Naive thymus-derived CD8-positive, alpha-beta T cell (primary cell): ENCODE measurements at regions not wholly inside any gene's neighbourhood (a gene's known extent, or its start where the extent isn't known, plus 50 kb on each side); places are given as distances from the start of the nearest gene placed in this dataset.
"Not testable (repeated sequence)": the region's sequence is repeated elsewhere in the genome, so short reads cannot be mapped to it uniquely, and the experiment has no call there.

Experiments used
- ATAC-seq, 2 donors: fragments of 150-1000 bp; cut with Tn5 transposase in 1 of 2; sonication (Bioruptor Pico), chemical (Tn5 transposase) in 1 of 2; 1 replicate in 1 of 2; 2 replicates in 1 of 2; pipeline ENCODE4 v1.10.0; 2021; ENCODE audit warnings: mild to moderate bottlenecking in 2 of 2, moderate library complexity in 2 of 2
- POLR2A ChIA-PET: fragments of 350-600 bp; sonication (Branson Sonifier 250); formaldehyde crosslinking; loops from one replicate; lab custom pipeline; 2021; ENCODE audit warnings: antibody characterized with exemption; lab: Charles Lee
- DNase-seq, 10 donors: peaks; one replicate each; pipeline versions ENCODE4 v3.0.0 to v3.0.0-alpha.2; 2020 to 2022
- H3K27ac Mint-ChIP-seq, 10 donors: one replicate each; pipeline ENCODE4 v1.8.0; 2020 to 2022; ENCODE audit warnings: mild to moderate bottlenecking in 10 of 10, mixed read lengths in 10 of 10, moderate library complexity in 4 of 10, inconsistent platforms in 1 of 10
- H3K27me3 Mint-ChIP-seq, 5 donors: one replicate each; pipeline ENCODE4 v1.8.0; 2021 to 2022; ENCODE audit warnings: mixed read lengths in 5 of 5
- H3K36me3 Mint-ChIP-seq, 3 donors: one replicate each; pipeline ENCODE4 v1.8.0; 2020 to 2022; ENCODE audit warnings: mixed read lengths in 3 of 3, mild to moderate bottlenecking in 2 of 3, inconsistent platforms in 1 of 3
- H3K4me1 Mint-ChIP-seq, 4 donors: one replicate each; pipeline ENCODE4 v1.8.0; 2021 to 2022; ENCODE audit warnings: mixed read lengths in 4 of 4
- H3K4me3 Mint-ChIP-seq, 10 donors: one replicate each; pipeline ENCODE4 v1.8.0; 2020 to 2022; ENCODE audit warnings: mild to moderate bottlenecking in 10 of 10, mixed read lengths in 10 of 10, moderate library complexity in 6 of 10, inconsistent platforms in 1 of 10
- H3K9me3 Mint-ChIP-seq, 9 donors: one replicate each; pipeline ENCODE4 v1.8.0; 2020 to 2022; ENCODE audit warnings: mixed read lengths in 9 of 9, mild to moderate bottlenecking in 3 of 9, inconsistent platforms in 1 of 9, moderate library complexity in 1 of 9

DNA sequence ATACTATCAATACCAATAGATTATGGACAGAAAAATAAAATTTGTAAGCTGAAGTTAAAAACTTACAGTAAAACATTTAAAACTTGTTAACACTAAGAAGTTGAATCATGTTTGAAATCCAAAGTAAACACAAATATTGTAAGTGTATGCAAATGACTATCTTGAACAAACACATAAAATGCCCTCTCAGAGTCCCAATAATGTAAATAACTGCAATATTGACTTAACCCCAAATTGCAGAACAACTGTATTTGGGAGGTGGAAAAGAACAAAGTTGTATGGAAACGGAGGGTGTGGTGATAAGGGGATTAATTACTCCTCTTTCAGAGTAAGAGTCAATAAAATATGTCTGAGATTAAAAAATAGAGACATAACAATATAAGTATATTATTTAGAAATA, 140.0 kb upstream of the NOL4 start:
- Mint-ChIP-seq H3K36me3 (peaks cover 0 to 4% (median 0%) of the 10 kb centered on the region in 3 donors), H3K27ac (no peak overlapping the region), H3K4me3 (no peak overlapping the region), H3K4me1 (no peaks in the 10 kb centered on the region), H3K27me3 (no peaks in the 10 kb centered on the region), H3K9me3 (peaks cover 0 to 24% (median 4%) of the 10 kb centered on the region in 9 donors)
- no peak for ATAC-seq
- DNase-seq: no peak
- POLR2A ChIA-PET: no interaction called here

DNA sequence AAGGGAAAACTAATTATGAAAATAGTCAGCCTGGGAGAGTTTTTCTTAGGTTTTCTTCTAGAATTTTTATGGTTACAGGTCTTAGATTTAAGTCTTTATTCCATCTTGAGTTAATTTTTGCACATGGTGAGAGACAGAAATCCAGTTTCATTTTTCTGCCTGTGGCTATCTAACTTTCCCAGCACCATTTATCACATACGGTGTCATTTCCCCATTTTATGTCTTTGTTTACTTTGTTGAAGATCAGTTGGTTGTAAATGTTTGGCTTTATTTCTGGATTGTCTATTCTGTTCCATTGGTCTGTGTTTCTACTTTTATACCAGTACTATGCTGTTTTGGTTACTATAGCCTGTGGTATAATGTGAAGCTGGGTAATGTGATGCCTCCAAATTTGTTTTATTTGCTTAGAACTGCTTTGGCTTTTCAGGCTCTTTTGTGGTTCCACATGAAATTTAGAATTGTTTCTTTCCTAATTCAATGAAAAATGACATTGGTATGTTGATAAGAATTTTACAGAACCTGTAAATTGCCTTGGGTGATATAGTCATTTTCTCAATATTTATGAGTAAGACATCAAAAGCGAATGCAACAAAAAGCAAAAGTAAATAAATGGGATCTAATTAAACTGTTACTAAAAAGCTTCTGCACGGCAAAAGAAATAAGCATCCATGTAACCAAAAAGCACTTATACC, 146.1 kb upstream of the NOL4 start:
- no peak overlapping the region for H3K4me3 Mint-ChIP-seq
- no peaks in the 10 kb centered on the region for H3K36me3 Mint-ChIP-seq
- no peaks in the 10 kb centered on the region for H3K27me3 Mint-ChIP-seq
- no peak overlapping the region for H3K27ac Mint-ChIP-seq
- no peak for DNase-seq
- POLR2A ChIA-PET: no interaction called here
- H3K4me1 Mint-ChIP-seq: no peaks in the 10 kb centered on the region
- no peak for ATAC-seq
- peaks cover 0 to 18% (median 4%) of the 10 kb centered on the region in 9 donors for H3K9me3 Mint-ChIP-seq

DNA sequence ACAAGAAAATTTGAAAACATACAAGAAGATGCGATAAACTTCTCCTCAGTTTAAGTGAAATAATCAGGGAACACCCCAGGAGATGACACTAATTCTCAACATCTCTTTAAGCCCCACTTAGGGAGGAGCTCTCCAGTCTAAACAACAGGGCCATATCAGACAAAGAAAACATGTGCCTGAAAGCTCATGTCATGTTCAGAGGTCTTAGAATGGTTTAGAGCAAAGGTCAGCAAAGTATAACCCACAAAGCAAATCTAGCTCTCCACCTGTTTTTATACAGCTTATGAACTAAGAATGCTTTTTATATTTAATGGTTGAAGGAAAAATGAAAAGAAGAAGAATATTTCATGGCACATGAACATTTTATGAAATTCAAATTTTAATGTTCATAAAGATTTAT, 155.6 kb upstream of the NOL4 start:
- ATAC-seq: no peak
- H3K27ac Mint-ChIP-seq: no peak overlapping the region
- POLR2A ChIA-PET: no interaction called here
- no peaks in the 10 kb centered on the region for H3K27me3 Mint-ChIP-seq
- no peaks in the 10 kb centered on the region for H3K4me1 Mint-ChIP-seq
- peaks cover 0 to 40% (median 6%) of the 10 kb centered on the region in 9 donors for H3K9me3 Mint-ChIP-seq
- H3K4me3 Mint-ChIP-seq: no peak overlapping the region
- no peak for DNase-seq
- no peaks in the 10 kb centered on the region for H3K36me3 Mint-ChIP-seq

DNA sequence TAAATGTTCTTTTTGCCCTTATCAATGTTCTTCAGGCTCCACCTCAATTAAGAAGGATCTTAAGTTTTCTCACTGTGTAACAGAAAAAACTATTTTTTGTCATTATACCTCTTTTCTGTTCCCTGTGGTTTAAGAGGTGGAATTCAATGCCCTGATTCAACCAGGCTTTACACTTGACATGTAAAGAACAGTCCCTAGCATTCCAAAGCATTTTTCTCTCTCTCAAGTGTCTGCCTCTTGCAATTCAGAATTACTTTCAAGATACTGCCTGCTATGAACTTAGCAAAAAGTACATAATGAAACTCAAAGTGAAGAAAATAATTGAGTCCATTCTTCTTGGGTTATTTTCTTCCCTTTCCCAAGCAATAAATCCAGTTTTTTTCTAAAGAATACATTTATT, 160.6 kb upstream of the NOL4 start:
- ATAC-seq: no peak
- Mint-ChIP-seq H3K4me3 (no peak overlapping the region), H3K4me1 (no peaks in the 10 kb centered on the region), H3K36me3 (no peaks in the 10 kb centered on the region), H3K27me3 (no peaks in the 10 kb centered on the region), H3K9me3 (peaks cover 0 to 32% (median 5%) of the 10 kb centered on the region in 9 donors), H3K27ac (no peak overlapping the region)
- POLR2A ChIA-PET: no interaction called here
- DNase-seq: no peak

DNA sequence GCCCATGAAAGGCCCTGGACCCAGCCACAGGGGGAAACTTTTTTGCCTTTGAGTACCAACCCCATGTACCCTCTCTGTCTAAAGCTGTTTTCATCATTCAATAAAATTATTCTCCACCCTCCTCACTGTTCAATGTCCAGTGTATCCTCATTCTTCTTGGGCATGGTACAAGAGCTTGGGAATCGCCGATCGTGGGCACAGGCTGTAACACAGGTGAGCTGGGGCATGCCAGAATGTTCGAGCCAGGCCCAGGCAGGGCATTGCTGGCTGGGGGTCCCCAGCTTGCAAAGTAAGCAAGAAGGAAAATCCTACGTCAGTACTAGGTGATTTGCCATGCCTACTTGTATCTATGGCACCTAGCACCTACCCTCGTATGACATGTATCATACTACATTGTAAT, 162.1 kb upstream of the NOL4 start:
- Mint-ChIP-seq H3K9me3 (peaks cover 0 to 24% (median 4%) of the 10 kb centered on the region in 9 donors), H3K36me3 (no peaks in the 10 kb centered on the region), H3K4me1 (no peaks in the 10 kb centered on the region), H3K27me3 (no peaks in the 10 kb centered on the region), H3K27ac (no peak overlapping the region), H3K4me3 (no peak overlapping the region)
- DNase-seq: no peak
- POLR2A ChIA-PET: no interaction called here
- ATAC-seq: no peak

DNA sequence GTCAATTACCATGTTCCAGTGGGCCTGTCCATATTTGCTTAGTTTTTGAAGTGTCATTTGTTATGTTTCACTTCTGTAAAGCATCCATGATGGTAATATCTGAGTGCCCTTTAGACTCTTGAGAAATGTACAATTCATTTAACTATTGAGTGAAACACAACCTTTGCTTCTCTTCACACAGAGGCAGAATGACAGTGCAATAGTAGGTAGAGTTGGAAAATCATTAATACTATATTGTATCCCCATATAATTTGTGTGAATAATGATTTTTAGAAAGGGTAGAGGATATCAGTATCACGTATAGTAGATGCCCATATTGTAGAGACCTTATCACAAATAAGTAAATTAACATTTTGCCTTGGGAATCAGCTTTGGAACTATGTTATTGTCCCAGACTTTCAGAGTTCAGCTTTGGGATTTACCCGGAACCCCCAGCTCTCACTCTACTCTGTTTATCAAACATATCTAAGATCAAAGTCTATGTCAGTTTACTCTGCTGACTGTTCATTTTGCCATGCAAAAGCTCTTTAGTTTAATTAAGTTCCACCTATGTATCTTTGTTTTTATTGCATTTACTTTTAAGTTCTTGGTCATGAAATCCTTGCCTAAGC, 172.7 kb upstream of the NOL4 start:
- POLR2A ChIA-PET: no interaction called here
- H3K27me3 Mint-ChIP-seq: no peaks in the 10 kb centered on the region

DNA sequence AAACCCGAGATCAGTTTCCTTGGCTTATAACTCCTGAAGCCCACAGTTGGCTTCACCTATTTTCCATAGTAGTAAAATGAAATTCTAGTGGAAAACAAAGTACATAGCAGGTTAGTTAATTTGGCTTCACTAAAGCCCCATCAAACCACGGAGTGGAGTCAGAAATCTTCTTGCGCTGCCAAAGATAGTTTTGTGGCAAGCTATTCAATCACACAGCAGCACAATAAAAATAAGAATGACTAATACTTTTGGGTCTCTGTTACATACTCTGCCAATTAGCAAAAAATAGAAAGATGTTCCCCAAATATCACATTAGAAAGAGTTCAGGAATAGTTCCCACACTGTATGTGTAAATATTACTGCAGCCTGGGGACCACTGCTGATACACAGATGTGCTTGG, 175.2 kb upstream of the NOL4 start:
- ATAC-seq (no peak), DNase-seq (no peak)
- H3K36me3 Mint-ChIP-seq: no peaks in the 10 kb centered on the region
- H3K4me1 Mint-ChIP-seq: no peaks in the 10 kb centered on the region
- H3K27me3 Mint-ChIP-seq: no peaks in the 10 kb centered on the region
- peaks cover 0 to 9% (median 2%) of the 10 kb centered on the region in 9 donors for H3K9me3 Mint-ChIP-seq
- no peak overlapping the region for H3K4me3 Mint-ChIP-seq
- no peak overlapping the region for H3K27ac Mint-ChIP-seq
- POLR2A ChIA-PET: no interaction called here

More for the DNA sequence above, 172.7 kb upstream of the NOL4 start:
- DNase-seq: no peak
- peaks cover 0 to 17% (median 5%) of the 10 kb centered on the region in 9 donors for H3K9me3 Mint-ChIP-seq
- peaks cover 0 to 2% (median 0%) of the 10 kb centered on the region in 3 donors for H3K36me3 Mint-ChIP-seq
- no peak for ATAC-seq
- no peak overlapping the region for H3K4me3 Mint-ChIP-seq
- no peaks in the 10 kb centered on the region for H3K4me1 Mint-ChIP-seq
- H3K27ac Mint-ChIP-seq: no peak overlapping the region

DNA sequence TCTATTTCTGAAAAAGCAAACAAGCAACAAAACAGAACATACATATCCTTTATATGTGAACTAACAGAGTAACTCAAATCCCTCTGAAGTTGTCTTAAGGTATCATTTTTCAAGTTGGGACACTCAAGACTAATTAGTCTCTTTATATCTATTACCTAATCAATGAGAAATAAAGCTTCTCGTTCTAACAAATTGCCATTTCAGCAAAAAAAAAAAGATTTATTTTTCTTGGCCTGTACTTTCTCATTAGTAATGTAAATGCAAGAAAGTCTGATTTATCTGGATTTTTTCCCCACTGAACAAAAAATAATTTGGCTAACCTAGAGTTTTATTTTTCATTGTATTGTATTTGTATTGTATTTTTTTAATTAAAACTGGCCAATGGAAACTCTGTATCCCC, 176.1 kb upstream of the NOL4 start:
- ATAC-seq: no peak

DNA sequence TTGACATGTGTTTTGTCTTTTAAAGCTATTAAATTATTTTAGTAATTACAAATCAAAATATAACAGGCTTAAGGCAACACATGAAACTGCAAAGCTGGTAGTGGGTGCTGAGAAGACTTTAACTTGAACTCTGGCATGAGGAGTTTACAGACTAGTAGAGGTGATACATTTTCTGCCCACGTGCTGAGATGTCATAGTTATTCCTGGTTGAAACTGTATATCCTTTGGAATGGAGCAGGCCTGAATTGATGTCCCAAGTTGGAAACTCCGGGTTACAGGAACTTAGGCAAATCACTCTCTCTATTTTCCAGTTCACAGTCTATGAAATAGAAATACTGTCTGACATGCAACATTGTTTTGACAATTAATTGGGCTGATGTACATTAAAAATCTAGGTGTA, 177.1 kb upstream of the NOL4 start:
- POLR2A ChIA-PET: no interaction called here
- no peak overlapping the region for H3K27ac Mint-ChIP-seq
- H3K36me3 Mint-ChIP-seq: no peaks in the 10 kb centered on the region
- H3K4me3 Mint-ChIP-seq: no peak overlapping the region
- DNase-seq (no peak), ATAC-seq (no peak)
- H3K27me3 Mint-ChIP-seq: no peaks in the 10 kb centered on the region
- H3K4me1 Mint-ChIP-seq: no peaks in the 10 kb centered on the region
- H3K9me3 Mint-ChIP-seq: peaks cover 0 to 9% (median 0%) of the 10 kb centered on the region in 9 donors

More for the DNA sequence above, 176.1 kb upstream of the NOL4 start:
- POLR2A ChIA-PET: no interaction called here
- Mint-ChIP-seq H3K36me3 (no peaks in the 10 kb centered on the region), H3K27me3 (no peaks in the 10 kb centered on the region), H3K27ac (no peak overlapping the region), H3K4me3 (no peak overlapping the region), H3K9me3 (peaks cover 0 to 9% (median 0%) of the 10 kb centered on the region in 9 donors), H3K4me1 (no peaks in the 10 kb centered on the region)
- DNase-seq: no peak

DNA sequence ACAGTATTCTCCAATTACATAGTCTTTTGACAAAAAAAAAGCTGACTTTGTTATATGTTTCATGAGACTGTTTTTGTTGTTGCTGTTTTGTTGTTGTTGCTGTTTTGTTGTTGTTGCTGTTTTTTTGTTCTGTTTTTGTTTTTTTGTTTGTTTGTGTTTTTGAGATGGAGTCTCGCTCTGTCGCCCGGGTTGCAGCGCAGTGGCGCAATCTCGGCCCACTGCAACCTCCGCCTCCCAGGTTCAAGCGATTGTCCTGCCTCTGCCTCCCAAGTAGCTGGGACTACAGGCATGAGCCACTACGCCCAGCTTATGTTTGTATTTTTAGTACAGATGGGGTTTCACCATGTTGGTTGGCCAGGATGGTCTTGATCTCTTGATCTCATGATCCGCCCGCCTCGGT, 182.8 kb upstream of the NOL4 start:
- H3K4me1 Mint-ChIP-seq, POLR2A ChIA-PET: not testable (repeated sequence)

DNA sequence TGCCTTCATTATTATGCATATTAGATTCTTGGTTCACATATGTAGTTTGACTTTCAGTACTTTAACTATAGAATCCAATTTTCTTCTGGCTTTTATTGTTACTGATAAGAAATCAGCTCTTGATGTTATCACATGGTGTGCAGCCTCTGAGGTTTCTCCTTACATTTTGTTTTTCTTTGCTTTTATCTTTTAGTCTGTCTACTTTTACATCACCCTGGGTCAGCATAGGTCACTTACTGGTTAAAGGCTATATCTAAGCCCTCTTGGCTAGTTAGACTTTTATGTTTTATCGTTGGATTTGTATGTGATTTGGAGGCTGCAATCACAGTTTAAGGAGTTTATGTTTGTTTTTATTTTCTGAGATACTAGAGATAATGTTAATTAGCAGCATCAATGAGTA, 187.2 kb upstream of the NOL4 start:
- no peaks in the 10 kb centered on the region for H3K27me3 Mint-ChIP-seq
- no peaks in the 10 kb centered on the region for H3K4me1 Mint-ChIP-seq
- ATAC-seq (no peak), DNase-seq (no peak)
- POLR2A ChIA-PET: no interaction called here
- H3K27ac Mint-ChIP-seq: no peak overlapping the region
- H3K4me3 Mint-ChIP-seq: no peak overlapping the region
- H3K36me3 Mint-ChIP-seq: no peaks in the 10 kb centered on the region
- H3K9me3 Mint-ChIP-seq: peaks cover 2 to 34% (median 7%) of the 10 kb centered on the region in 9 donors

More for the DNA sequence above, 182.8 kb upstream of the NOL4 start:
- not testable (repeated sequence) for H3K36me3 Mint-ChIP-seq, H3K27me3 Mint-ChIP-seq, DNase-seq, ATAC-seq, H3K27ac Mint-ChIP-seq, H3K4me3 Mint-ChIP-seq
- peaks cover under 1 to 29% (median 7%) of the 10 kb centered on the region in 9 donors for H3K9me3 Mint-ChIP-seq

DNA sequence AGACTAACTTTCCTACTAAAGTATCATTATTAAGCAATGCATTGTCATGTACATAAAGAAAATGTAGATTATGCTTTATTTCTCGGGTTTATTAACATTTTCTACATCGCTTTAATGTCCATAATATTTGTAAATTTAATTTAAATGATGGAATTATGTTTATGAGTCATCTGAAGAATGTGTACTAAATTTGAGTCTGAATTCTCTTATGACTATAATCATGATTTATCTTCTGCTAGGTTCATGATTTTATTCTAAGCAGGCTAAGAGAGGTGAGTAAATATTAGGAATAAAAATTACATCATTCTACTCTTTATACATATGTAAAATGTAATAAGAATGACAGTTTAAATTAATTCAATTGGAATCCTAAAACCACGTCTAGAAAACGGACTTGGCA, 206.3 kb upstream of the NOL4 start:
- Mint-ChIP-seq H3K4me1 (no peaks in the 10 kb centered on the region), H3K27ac (no peak overlapping the region), H3K27me3 (no peaks in the 10 kb centered on the region), H3K4me3 (no peak overlapping the region), H3K36me3 (no peaks in the 10 kb centered on the region), H3K9me3 (peaks cover 2 to 40% (median 13%) of the 10 kb centered on the region in 9 donors)
- no peak for ATAC-seq
- DNase-seq: no peak
- POLR2A ChIA-PET: no interaction called here

DNA sequence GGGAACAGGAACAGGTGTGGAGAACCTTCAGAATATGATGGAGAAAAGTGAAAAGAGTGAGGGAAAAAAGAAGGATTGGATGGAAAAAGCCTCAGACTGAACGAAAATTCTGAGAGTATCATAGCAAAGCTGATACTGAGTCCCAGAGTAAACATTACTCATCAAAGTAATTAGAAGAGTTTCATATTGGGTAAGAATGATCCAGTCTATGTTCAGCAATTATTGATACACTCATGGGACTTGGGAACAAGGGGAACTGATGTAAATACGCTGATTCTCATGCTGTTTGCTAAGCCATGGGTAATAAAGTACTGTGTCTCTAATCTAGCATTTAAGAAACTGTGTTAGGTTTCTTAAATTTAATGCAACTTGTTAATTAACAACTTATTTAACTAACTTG, 219.9 kb upstream of the NOL4 start:
- POLR2A ChIA-PET: no interaction called here
- no peaks in the 10 kb centered on the region for H3K36me3 Mint-ChIP-seq
- H3K4me3 Mint-ChIP-seq: no peak overlapping the region
- DNase-seq: no peak
- H3K4me1 Mint-ChIP-seq: no peaks in the 10 kb centered on the region
- ATAC-seq: no peak
- peaks cover 0 to 24% (median 9%) of the 10 kb centered on the region in 9 donors for H3K9me3 Mint-ChIP-seq
- no peak overlapping the region for H3K27ac Mint-ChIP-seq
- no peaks in the 10 kb centered on the region for H3K27me3 Mint-ChIP-seq

DNA sequence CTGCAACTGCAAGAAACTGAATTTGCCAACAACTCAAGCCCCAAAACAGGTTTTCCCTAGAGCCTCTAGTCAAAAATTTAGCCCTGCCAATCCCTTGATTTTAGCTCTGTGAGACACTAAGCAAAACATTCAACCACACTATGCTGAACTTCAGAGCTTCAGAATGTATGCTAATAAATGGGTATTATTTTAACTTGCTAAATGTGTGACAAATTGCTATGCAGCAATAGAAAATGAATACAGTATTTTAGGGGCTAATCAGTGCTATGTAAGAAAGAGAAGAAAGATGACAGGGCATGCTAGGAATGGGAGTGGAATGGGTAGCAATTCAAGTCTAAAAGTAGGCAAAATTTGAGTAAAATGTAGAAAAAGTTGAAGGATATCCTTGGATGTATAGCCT, 223.9 kb upstream of the NOL4 start:
- no peaks in the 10 kb centered on the region for H3K27me3 Mint-ChIP-seq
- no peaks in the 10 kb centered on the region for H3K4me1 Mint-ChIP-seq
- H3K27ac Mint-ChIP-seq: no peak overlapping the region
- POLR2A ChIA-PET: no interaction called here
- H3K36me3 Mint-ChIP-seq: no peaks in the 10 kb centered on the region
- H3K4me3 Mint-ChIP-seq: no peak overlapping the region
- peaks cover 0 to 27% (median 9%) of the 10 kb centered on the region in 9 donors for H3K9me3 Mint-ChIP-seq
- ATAC-seq (no peak), DNase-seq (no peak)
